IMR-90 (cell line): ENCODE measurements at regions not wholly inside any gene's neighbourhood (a gene's known extent, or its start where the extent isn't known, plus 50 kb on each side); places are given as distances from the start of the nearest gene placed in this dataset.

Experiments used
- ATAC-seq: fragments of 200-7000 bp; cut with Tn5 transposase; 2 replicates; pipeline ENCODE4 v1.9.1; 2020; ENCODE audit warnings: low read depth, mild to moderate bottlenecking, moderate library complexity
- BruUV-seq: library from RNA; stranded (reverse); fragments of 400-500 nt; replicated peaks from 2 replicates; lab custom pipeline; 2021; lab: Mats Ljungman, UMichigan
- CTCF ChIA-PET: fragments of 300-600 bp; formaldehyde crosslinking; extraction: SDS; loops from one replicate; lab custom pipeline; 2021; ENCODE audit warnings: antibody characterized with exemption; lab: Yijun Ruan, JAX
- POLR2A ChIA-PET: fragments of 300-600 bp; sonication (Branson Sonifier 250); formaldehyde crosslinking; loops from one replicate; lab custom pipeline; 2022; ENCODE audit warnings: antibody characterized with exemption; ENCODE audit not compliant: unreplicated experiment; lab: Charles Lee
- DNase-seq: peaks from one replicate; pipeline ENCODE4 v3.0.0; 2013
- H2AFZ ChIP-seq: replicated peaks from 2 replicates; pipeline ENCODE3; 2013; ENCODE audit warnings: low read length, mild to moderate bottlenecking; ENCODE audit not compliant: poor library complexity
- H2AK5ac ChIP-seq: 2 replicates; pipeline ENCODE4 v1.6.1; 2013; ENCODE audit warnings: low read depth, low read length, inconsistent platforms
- H2AK9ac ChIP-seq: replicated peaks from 2 replicates; pipeline ENCODE3; 2013; ENCODE audit warnings: mild to moderate bottlenecking, low read depth, low read length, moderate library complexity; ENCODE audit not compliant: poor library complexity
- H2BK120ac ChIP-seq: 2 replicates; pipeline ENCODE4 v1.6.1; 2013; ENCODE audit warnings: low read depth, low read length, inconsistent platforms
- H2BK15ac ChIP-seq: 3 replicates; pipeline ENCODE4 v1.6.1; 2013; ENCODE audit warnings: low read depth, low read length, inconsistent platforms
- H2BK20ac ChIP-seq: 2 replicates; pipeline ENCODE4 v1.6.1; 2013; ENCODE audit warnings: low read depth, mild to moderate bottlenecking, inconsistent platforms, low read length, moderate library complexity
- H2BK5ac ChIP-seq: 2 replicates; pipeline ENCODE4 v1.6.1; 2013; ENCODE audit warnings: mild to moderate bottlenecking, low read depth, low read length, inconsistent platforms; ENCODE audit not compliant: poor library complexity, severe bottlenecking
- H3K14ac ChIP-seq: replicated peaks from 2 replicates; pipeline ENCODE4 v1.6.1; 2013; ENCODE audit warnings: low read depth, low read length, inconsistent platforms
- H3K18ac ChIP-seq: 2 replicates; pipeline ENCODE4 v1.6.1; 2013; ENCODE audit warnings: low read depth, low read length, control low read depth
- H3K23ac ChIP-seq: 2 replicates; pipeline ENCODE4 v1.6.1; 2013; ENCODE audit warnings: low read depth, low read length, inconsistent platforms
- H3K27ac ChIP-seq: 2 replicates; pipeline ENCODE4 v1.5.1; 2013; ENCODE audit warnings: mild to moderate bottlenecking, control low read depth, low read length; ENCODE audit not compliant: insufficient read depth
- H3K27me3 ChIP-seq: 2 replicates; pipeline ENCODE4 v1.6.1; 2013; ENCODE audit warnings: low read length; ENCODE audit not compliant: control insufficient read depth, insufficient read depth
- H3K36me3 ChIP-seq: 2 replicates; pipeline ENCODE4 v1.6.1; 2013; ENCODE audit warnings: low read length, mixed read lengths; ENCODE audit not compliant: control insufficient read depth, insufficient read depth
- H3K4ac ChIP-seq: 2 replicates; pipeline ENCODE4 v1.6.1; 2013; ENCODE audit warnings: low read depth, low read length, inconsistent platforms
- H3K4me1 ChIP-seq: 2 replicates; pipeline ENCODE4 v1.6.1; 2013; ENCODE audit warnings: low read length, mixed read lengths; ENCODE audit not compliant: control insufficient read depth, insufficient read depth
- H3K4me2 ChIP-seq: 2 replicates; pipeline ENCODE4 v1.6.1; 2013; ENCODE audit warnings: low read depth, mild to moderate bottlenecking, control low read depth, low read length, moderate library complexity
- H3K4me3 ChIP-seq: 2 replicates; pipeline ENCODE4 v1.5.1; 2013; ENCODE audit warnings: low read depth, mild to moderate bottlenecking, control low read depth, low read length, moderate library complexity; ENCODE audit not compliant: insufficient read depth
- H3K56ac ChIP-seq: 2 replicates; pipeline ENCODE4 v1.6.1; 2013; ENCODE audit warnings: low read length, inconsistent platforms; ENCODE audit not compliant: insufficient read depth; ENCODE audit errors: extremely low read depth
- H3K79me1 ChIP-seq, 2 experiments: 2 replicates each; pipeline ENCODE4 v1.6.1; 2013; ENCODE audit warnings: low read length in 2 of 2, inconsistent platforms in 1 of 2, low read depth in 1 of 2
- H3K9ac ChIP-seq: 2 replicates; pipeline ENCODE4 v1.6.1; 2013; ENCODE audit warnings: low read depth, low read length, control low read depth
- H3K9me1 ChIP-seq: 2 replicates; pipeline ENCODE4 v1.6.1; 2013; ENCODE audit warnings: low read length, inconsistent platforms; ENCODE audit not compliant: insufficient read depth
- H3K9me3 ChIP-seq: 2 replicates; pipeline ENCODE4 v1.6.1; 2013; ENCODE audit warnings: low read length; ENCODE audit not compliant: control insufficient read depth, insufficient read depth
- H4K20me1 ChIP-seq: 2 replicates; pipeline ENCODE4 v1.6.1; 2013; ENCODE audit warnings: low read length, inconsistent platforms; ENCODE audit not compliant: insufficient read depth
- H4K5ac ChIP-seq: 2 replicates; pipeline ENCODE4 v1.6.1; 2013; ENCODE audit warnings: mild to moderate bottlenecking, low read depth, low read length, control low read depth
- H4K8ac ChIP-seq, 2 experiments: 2 replicates each; pipeline ENCODE4 v1.6.1; 2013; ENCODE audit warnings: low read depth in 2 of 2, low read length in 2 of 2, control low read depth in 1 of 2, inconsistent platforms in 1 of 2
- H4K91ac ChIP-seq: 2 replicates; pipeline ENCODE4 v1.6.1; 2013; ENCODE audit warnings: low read depth, low read length, inconsistent platforms; ENCODE audit not compliant: insufficient read depth
- BHLHE40 ChIP-seq: fragments of 150-350 bp; IDR thresholded peaks from 2 replicates; pipeline ENCODE4 v1.6.1; 2016; ENCODE audit warnings: mild to moderate bottlenecking, low read depth, low read length
- CEBPB ChIP-seq: IDR thresholded peaks from 2 replicates; pipeline ENCODE4 v1.6.1; 2012; ENCODE audit warnings: low read depth, low read length, improper control_type of control experiment
- CTCF ChIP-seq: conservative IDR thresholded peaks from 2 replicates; pipeline ENCODE4 v1.5.1; 2012; ENCODE audit warnings: mild to moderate bottlenecking, low read depth, low read length, improper control_type of control experiment
- ELK1 ChIP-seq: fragments of 150-350 bp; IDR thresholded peaks from 2 replicates; pipeline ENCODE4 v1.6.1; 2016; ENCODE audit warnings: low read depth, mild to moderate bottlenecking, low read length, moderate library complexity, borderline replicate concordance
- MAFK ChIP-seq: IDR thresholded peaks from 2 replicates; pipeline ENCODE4 v1.6.1; 2012; ENCODE audit warnings: low read depth, low read length, improper control_type of control experiment
- NFE2L2 ChIP-seq: fragments of 150-350 bp; IDR thresholded peaks from 2 replicates; pipeline ENCODE4 v1.6.1; 2016; ENCODE audit warnings: low read depth, mild to moderate bottlenecking, low read length
- POLR2A ChIP-seq: IDR thresholded peaks from 2 replicates; pipeline ENCODE4 v1.6.1; 2012; ENCODE audit warnings: mild to moderate bottlenecking, low read depth, low read length
- RCOR1 ChIP-seq: IDR thresholded peaks from 2 replicates; pipeline ENCODE4 v1.6.1; 2012; ENCODE audit warnings: mild to moderate bottlenecking, low read length, improper control_type of control experiment; ENCODE audit not compliant: insufficient replicate concordance
- SMC3 ChIP-seq: fragments of 150-350 bp; IDR thresholded peaks from 2 replicates; pipeline ENCODE4 v1.6.1; 2016; ENCODE audit warnings: low read depth, mild to moderate bottlenecking, antibody characterized with exemption, low read length, moderate library complexity
- USF2 ChIP-seq: fragments of 150-350 bp; IDR thresholded peaks from 2 replicates; pipeline ENCODE4 v1.6.1; 2017; ENCODE audit warnings: mild to moderate bottlenecking, antibody characterized with exemption, low read length, low read depth
- WGBS, 2 experiments: methylation state at CpG; one replicate each; pipeline versions ENCODE4 v1.1.5 to v1.1.7; 2013; ENCODE audit warnings: missing lambda C conversion rate in 2 of 2; ENCODE audit not compliant: insufficient read length in 1 of 2; ENCODE audit errors: extremely low coverage in 2 of 2; 5-methylcytosine and 5-hydroxymethylcytosine counted together
- dilution Hi-C: fragments of 300-500 bp; cut with HindIII; formaldehyde crosslinking; loops from one replicate; pipeline ENCODE4 v1.14.3; 2018; ENCODE audit warnings: low sequenced_read_pairs; ENCODE audit not compliant: unreplicated experiment
- in situ Hi-C: fragments of 300-500 bp; cut with MboI; formaldehyde crosslinking; loops from 3 replicates; pipeline ENCODE4 v1.14.3; 2019; ENCODE audit warnings: low sequenced_read_pairs, inconsistent platforms, mixed read lengths
- intact Hi-C: fragments of 100-400 bp; cut with micrococcal nuclease; formaldehyde crosslinking; loops from 2 replicates; pipeline ENCODE4 v1.10.0; 2022

GRCh38 chr3:193859195-193859594 is 266.2 kb downstream of the OPA1 start:
- Histone ChIP-seq H3K56ac (no peak overlapping the region), H3K23ac (no peak overlapping the region), H3K27ac (no peak overlapping the region), H3K9me3 (no peaks in the 10 kb centered on the region), H3K9ac (no peak overlapping the region), H3K4me1 (no peaks in the 10 kb centered on the region; the same call in 1 of the 2 replicates), H2BK5ac (no peak overlapping the region), H3K9me1 (no peaks in the 10 kb centered on the region), H2BK15ac (no peak overlapping the region), H3K4me3 (no peak overlapping the region), H4K8ac (no peak overlapping the region), H3K4ac (no peak overlapping the region), H3K36me3 (no peaks in the 10 kb centered on the region), H2BK20ac (no peak overlapping the region), H2AFZ (no peak overlapping the region), H3K79me1 (no peaks in the 10 kb centered on the region), H3K27me3 (peaks cover 15% of the 10 kb centered on the region), H3K14ac (no peak overlapping the region), H4K20me1 (no peaks in the 10 kb centered on the region), H2AK5ac (no peak overlapping the region), H2BK120ac (no peak overlapping the region), H2AK9ac (no peak overlapping the region), H3K18ac (no peak overlapping the region), H3K4me2 (no peak overlapping the region), H4K5ac (no peak overlapping the region), H4K91ac (no peak overlapping the region)
- ATAC-seq (no peak), DNase-seq (no peak)
- POLR2A ChIA-PET: no interaction called here
- BruUV-seq: no TSS peak
- intact Hi-C loops (no loop called here), in situ Hi-C loops (no loop called here), dilution Hi-C loops (no loop called here)
- WGBS, 2 experiments: no CpG with 5 or more reads among the region's 3 CpGs
- TF ChIP-seq RCOR1 (no peak), USF2 (no peak), MAFK (no peak), NFE2L2 (no peak), CTCF (no peak), SMC3 (no peak), CEBPB (no peak), ELK1 (no peak), BHLHE40 (no peak), POLR2A (no peak)
- CTCF ChIA-PET: no interaction called here
